Astrocyte (in vitro differentiated cells and primary cell): ENCODE measurements at regions not wholly inside any gene's neighbourhood (a gene's known extent, or its start where the extent isn't known, plus 50 kb on each side); places are given as distances from the start of the nearest gene placed in this dataset.

Experiments
- DNase-seq: peaks from one replicate; pipeline ENCODE4 v3.0.0-alpha.2; 2010; ENCODE audit warnings: low read depth
- FAIRE-seq: peaks from 2 replicates; lab custom pipeline; 2011; peaks lifted over from hg19 to GRCh38; lab: Jason Lieb, UNC
- H2AFZ ChIP-seq: 2 replicates; pipeline ENCODE4 v1.6.0; 2012; ENCODE audit warnings: low read depth, low read length, inconsistent platforms
- H3K27ac ChIP-seq: 2 replicates; pipeline ENCODE4 v1.5.1; 2011; ENCODE audit warnings: low read depth, low read length, inconsistent platforms
- H3K27me3 ChIP-seq: 2 replicates; pipeline ENCODE4 v1.6.0; 2011; ENCODE audit warnings: low read length, inconsistent platforms; ENCODE audit not compliant: insufficient read depth
- H3K36me3 ChIP-seq: 2 replicates; pipeline ENCODE4 v1.5.1; 2011; ENCODE audit warnings: low read length, inconsistent platforms; ENCODE audit not compliant: insufficient read depth
- H3K4me1 ChIP-seq: 2 replicates; pipeline ENCODE4 v1.5.1; 2011; ENCODE audit warnings: low read length, inconsistent platforms; ENCODE audit not compliant: insufficient read depth
- H3K4me2 ChIP-seq: 2 replicates; pipeline ENCODE4 v1.6.0; 2012; ENCODE audit warnings: low read length, inconsistent platforms
- H3K4me3 ChIP-seq: 2 replicates; pipeline ENCODE4 v1.5.1; 2011; ENCODE audit warnings: low read depth, mild to moderate bottlenecking, low read length, inconsistent platforms; ENCODE audit not compliant: insufficient read depth
- H3K79me2 ChIP-seq: 2 replicates; pipeline ENCODE4 v1.6.0; 2012; ENCODE audit warnings: mild to moderate bottlenecking, low read length, inconsistent platforms; ENCODE audit not compliant: insufficient read depth
- H3K9ac ChIP-seq: 2 replicates; pipeline ENCODE4 v1.6.0; 2012; ENCODE audit warnings: mild to moderate bottlenecking, low read length, inconsistent platforms
- H3K9me3 ChIP-seq: 2 replicates; pipeline ENCODE4 v1.5.1; 2012; ENCODE audit warnings: low read depth, mild to moderate bottlenecking, low read length, inconsistent platforms; ENCODE audit not compliant: insufficient read depth
- H4K20me1 ChIP-seq: 2 replicates; pipeline ENCODE4 v1.6.0; 2012; ENCODE audit warnings: low read length, inconsistent platforms; ENCODE audit not compliant: insufficient read depth
- H3K27ac Mint-ChIP-seq: one replicate; pipeline ENCODE4 v1.8.0; 2021; ENCODE audit warnings: mild to moderate bottlenecking, mixed read lengths; ENCODE audit not compliant: unreplicated experiment
- H3K27me3 Mint-ChIP-seq: one replicate; pipeline ENCODE4 v1.8.0; 2021; ENCODE audit warnings: low read depth, mixed read lengths; ENCODE audit not compliant: unreplicated experiment
- H3K36me3 Mint-ChIP-seq: one replicate; pipeline ENCODE4 v1.8.0; 2021; ENCODE audit warnings: low read depth, mixed read lengths; ENCODE audit not compliant: unreplicated experiment
- H3K4me1 Mint-ChIP-seq: one replicate; pipeline ENCODE4 v1.8.0; 2021; ENCODE audit warnings: low read depth, mixed read lengths; ENCODE audit not compliant: unreplicated experiment
- H3K4me3 Mint-ChIP-seq: one replicate; pipeline ENCODE4 v1.8.0; 2021; ENCODE audit warnings: mild to moderate bottlenecking, moderate library complexity, mixed read lengths; ENCODE audit not compliant: unreplicated experiment
- H3K9me3 Mint-ChIP-seq: one replicate; pipeline ENCODE4 v1.8.0; 2021; ENCODE audit warnings: mild to moderate bottlenecking, mixed read lengths; ENCODE audit not compliant: unreplicated experiment
- EZH2 ChIP-seq: IDR thresholded peaks from 2 replicates; pipeline ENCODE4 v1.6.1; 2012; ENCODE audit warnings: mild to moderate bottlenecking, low read length, inconsistent platforms; ENCODE audit not compliant: insufficient read depth
- TF ChIP-seq, protein P1 (sequence below): IDR thresholded peaks from 2 replicates; pipeline ENCODE4 v1.5.1; 2011; ENCODE audit warnings: low read depth, mild to moderate bottlenecking, inconsistent platforms, low read length, moderate library complexity; ENCODE audit not compliant: insufficient read depth

DNA sequence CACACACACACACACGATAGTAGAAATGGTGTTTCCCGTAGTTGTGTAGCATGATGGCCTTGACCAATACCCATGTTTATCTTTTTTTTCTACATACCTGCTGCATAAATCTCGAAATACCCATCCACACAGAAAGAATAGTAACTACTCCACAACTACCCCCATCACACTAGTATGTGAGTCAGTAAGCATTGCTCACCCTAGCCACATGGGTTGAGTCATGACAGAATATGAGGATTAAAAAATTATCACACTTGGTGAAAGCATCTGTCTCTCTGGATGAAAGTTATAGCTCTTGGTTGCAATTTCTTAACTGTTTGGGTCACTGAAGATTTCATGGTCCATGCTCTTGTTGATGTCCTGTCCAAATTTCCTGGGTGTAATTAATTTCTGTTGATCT is 103.4 kb upstream of the MDFIC start:
- no peaks in the 10 kb centered on the region for H4K20me1 ChIP-seq
- FAIRE-seq (peak; percentile 91), DNase-seq (peak; percentile 86)
- no peaks in the 10 kb centered on the region for H3K79me2 ChIP-seq
- TF ChIP-seq, protein P1, sequence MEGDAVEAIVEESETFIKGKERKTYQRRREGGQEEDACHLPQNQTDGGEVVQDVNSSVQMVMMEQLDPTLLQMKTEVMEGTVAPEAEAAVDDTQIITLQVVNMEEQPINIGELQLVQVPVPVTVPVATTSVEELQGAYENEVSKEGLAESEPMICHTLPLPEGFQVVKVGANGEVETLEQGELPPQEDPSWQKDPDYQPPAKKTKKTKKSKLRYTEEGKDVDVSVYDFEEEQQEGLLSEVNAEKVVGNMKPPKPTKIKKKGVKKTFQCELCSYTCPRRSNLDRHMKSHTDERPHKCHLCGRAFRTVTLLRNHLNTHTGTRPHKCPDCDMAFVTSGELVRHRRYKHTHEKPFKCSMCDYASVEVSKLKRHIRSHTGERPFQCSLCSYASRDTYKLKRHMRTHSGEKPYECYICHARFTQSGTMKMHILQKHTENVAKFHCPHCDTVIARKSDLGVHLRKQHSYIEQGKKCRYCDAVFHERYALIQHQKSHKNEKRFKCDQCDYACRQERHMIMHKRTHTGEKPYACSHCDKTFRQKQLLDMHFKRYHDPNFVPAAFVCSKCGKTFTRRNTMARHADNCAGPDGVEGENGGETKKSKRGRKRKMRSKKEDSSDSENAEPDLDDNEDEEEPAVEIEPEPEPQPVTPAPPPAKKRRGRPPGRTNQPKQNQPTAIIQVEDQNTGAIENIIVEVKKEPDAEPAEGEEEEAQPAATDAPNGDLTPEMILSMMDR, result no peak
- TF ChIP-seq EZH2, result no peak
- Mint-ChIP-seq H3K27ac (peak overlapping the region; percentile 21), H3K4me3 (no peak overlapping the region), H3K27me3 (no peaks in the 10 kb centered on the region), H3K9me3 (peaks cover 4% of the 10 kb centered on the region), H3K36me3 (no peaks in the 10 kb centered on the region), H3K4me1 (peaks cover 26% of the 10 kb centered on the region)
- peaks cover 17% of the 10 kb centered on the region for H3K4me1 ChIP-seq
- H2AFZ ChIP-seq, result no peak overlapping the region
- H3K4me2 ChIP-seq, result peak overlapping the region; percentile 27
- no peak overlapping the region for H3K4me3 ChIP-seq
- no peak overlapping the region for H3K9ac ChIP-seq
- H3K36me3 ChIP-seq, result no peaks in the 10 kb centered on the region
- H3K27me3 ChIP-seq, result no peaks in the 10 kb centered on the region
- H3K9me3 ChIP-seq, result no peaks in the 10 kb centered on the region
- H3K27ac ChIP-seq, result peak overlapping the region; percentile 3

DNA sequence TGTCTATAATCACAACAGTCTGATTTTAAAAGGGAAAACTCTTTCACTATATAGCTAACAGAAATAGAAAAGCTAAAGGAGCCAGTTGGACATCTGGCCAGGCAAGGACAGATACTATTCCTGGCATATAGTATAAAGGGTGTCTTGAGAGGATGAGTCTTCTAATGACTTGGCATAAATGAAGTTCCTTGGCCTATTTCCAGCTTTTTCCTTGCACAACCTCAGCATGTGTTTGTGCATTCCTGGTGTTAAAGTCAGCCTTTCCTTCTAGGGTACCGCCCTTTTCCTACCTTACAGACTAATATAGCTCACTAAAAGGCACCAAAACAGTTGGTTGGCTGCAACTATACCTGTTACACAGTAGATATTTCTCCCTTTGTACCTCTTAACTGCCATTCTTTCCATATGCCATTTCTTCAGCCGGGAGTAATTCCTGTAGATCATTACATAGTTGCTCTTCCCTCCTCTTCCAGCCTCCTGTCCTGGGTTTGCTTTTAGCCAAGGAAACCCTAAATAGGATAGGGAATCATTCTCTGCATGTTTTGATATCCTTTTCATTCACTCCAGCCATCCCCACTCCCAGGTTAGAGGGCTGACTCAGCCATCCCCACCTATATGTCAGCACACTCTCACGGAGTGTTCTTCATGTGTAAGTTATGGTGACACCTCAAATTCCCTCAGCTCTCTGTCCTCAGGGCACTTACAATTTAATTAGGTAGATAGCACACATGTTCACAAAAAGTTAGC is 102.1 kb upstream of the MDFIC start:
- Histone ChIP-seq H3K36me3 (no peaks in the 10 kb centered on the region), H3K27me3 (no peaks in the 10 kb centered on the region), H3K27ac (peak overlapping the region; percentile 55), H3K4me2 (peak overlapping the region; percentile 63), H3K9ac (no peak overlapping the region), H4K20me1 (no peaks in the 10 kb centered on the region), H3K9me3 (no peaks in the 10 kb centered on the region), H3K79me2 (no peaks in the 10 kb centered on the region), H3K4me1 (peaks cover 17% of the 10 kb centered on the region), H3K4me3 (no peak overlapping the region), H2AFZ (no peak overlapping the region)
- peak; percentile 89 for FAIRE-seq
- Mint-ChIP-seq H3K36me3 (no peaks in the 10 kb centered on the region), H3K9me3 (peaks cover 4% of the 10 kb centered on the region), H3K4me1 (peaks cover 26% of the 10 kb centered on the region), H3K27ac (peak overlapping the region; percentile 89), H3K4me3 (no peak overlapping the region), H3K27me3 (no peaks in the 10 kb centered on the region)
- no peak for TF ChIP-seq EZH2
- TF ChIP-seq, protein P1, result no peak
- peak; percentile 96 for DNase-seq
